ENCODE measurements at regions not wholly inside any gene's neighbourhood (a gene's known extent, or its start where the extent isn't known, plus 50 kb on each side); places are given as distances from the start of the nearest gene placed in this dataset.
A peak's percentile ranks its signal among the peaks of the same experiment; 100 is the strongest.

DNA sequence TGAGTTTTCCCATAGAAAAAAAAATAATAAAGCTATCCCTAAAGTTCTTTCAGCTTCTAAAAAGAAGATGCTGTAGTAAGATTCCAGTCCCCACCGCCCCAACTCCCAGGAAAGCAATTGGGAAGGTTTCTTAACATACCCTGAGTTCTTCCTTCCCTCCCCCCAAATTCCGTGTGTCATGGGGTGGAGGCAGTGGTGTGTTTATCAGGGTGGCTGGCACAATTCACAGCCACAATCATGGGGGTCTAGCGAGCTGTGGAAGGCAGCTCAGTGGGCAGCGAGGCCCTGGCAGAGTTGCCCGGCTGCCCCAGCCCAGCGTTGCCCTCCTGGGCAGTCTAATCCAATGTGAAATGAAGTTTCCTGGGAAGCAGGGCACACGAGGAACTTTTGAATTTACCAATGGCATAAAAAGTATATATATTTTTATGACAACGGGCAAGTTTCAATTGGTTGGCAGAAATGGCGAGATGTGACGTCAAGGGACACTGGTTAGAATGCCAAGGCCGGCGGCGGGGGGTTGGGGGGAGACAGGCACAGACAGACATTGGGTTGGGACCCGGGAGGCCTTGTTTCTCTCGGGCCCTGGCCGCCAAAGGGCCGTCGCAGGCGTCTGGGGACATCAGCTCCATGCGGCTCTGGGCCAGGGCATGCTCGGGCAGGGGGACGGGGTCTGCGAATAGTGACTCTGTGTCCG, 80.7 kb upstream of the PPARA start:
- Histone ChIP-seq H3K4me1 (peaks cover 53% of the 10 kb centered on the region), H3K9me3 (no peaks in the 10 kb centered on the region), H3K4me3 (peak overlapping the region; percentile 65), H3K27me3 (ENCODE audit: low read depth) (no peaks in the 10 kb centered on the region), H3K36me3 (peaks cover 5% of the 10 kb centered on the region), H3K27ac (peak overlapping the region; percentile 97)
- intact Hi-C loops (cut with DNase I), result no loop called here
- TF ChIP-seq, protein P1, sequence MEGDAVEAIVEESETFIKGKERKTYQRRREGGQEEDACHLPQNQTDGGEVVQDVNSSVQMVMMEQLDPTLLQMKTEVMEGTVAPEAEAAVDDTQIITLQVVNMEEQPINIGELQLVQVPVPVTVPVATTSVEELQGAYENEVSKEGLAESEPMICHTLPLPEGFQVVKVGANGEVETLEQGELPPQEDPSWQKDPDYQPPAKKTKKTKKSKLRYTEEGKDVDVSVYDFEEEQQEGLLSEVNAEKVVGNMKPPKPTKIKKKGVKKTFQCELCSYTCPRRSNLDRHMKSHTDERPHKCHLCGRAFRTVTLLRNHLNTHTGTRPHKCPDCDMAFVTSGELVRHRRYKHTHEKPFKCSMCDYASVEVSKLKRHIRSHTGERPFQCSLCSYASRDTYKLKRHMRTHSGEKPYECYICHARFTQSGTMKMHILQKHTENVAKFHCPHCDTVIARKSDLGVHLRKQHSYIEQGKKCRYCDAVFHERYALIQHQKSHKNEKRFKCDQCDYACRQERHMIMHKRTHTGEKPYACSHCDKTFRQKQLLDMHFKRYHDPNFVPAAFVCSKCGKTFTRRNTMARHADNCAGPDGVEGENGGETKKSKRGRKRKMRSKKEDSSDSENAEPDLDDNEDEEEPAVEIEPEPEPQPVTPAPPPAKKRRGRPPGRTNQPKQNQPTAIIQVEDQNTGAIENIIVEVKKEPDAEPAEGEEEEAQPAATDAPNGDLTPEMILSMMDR (IDR thresholded peaks at IDR 0.05), result no peak
- peak; percentile 66 to 72 for ATAC-seq
- DNase-seq, result peak; percentile 89

DNA sequence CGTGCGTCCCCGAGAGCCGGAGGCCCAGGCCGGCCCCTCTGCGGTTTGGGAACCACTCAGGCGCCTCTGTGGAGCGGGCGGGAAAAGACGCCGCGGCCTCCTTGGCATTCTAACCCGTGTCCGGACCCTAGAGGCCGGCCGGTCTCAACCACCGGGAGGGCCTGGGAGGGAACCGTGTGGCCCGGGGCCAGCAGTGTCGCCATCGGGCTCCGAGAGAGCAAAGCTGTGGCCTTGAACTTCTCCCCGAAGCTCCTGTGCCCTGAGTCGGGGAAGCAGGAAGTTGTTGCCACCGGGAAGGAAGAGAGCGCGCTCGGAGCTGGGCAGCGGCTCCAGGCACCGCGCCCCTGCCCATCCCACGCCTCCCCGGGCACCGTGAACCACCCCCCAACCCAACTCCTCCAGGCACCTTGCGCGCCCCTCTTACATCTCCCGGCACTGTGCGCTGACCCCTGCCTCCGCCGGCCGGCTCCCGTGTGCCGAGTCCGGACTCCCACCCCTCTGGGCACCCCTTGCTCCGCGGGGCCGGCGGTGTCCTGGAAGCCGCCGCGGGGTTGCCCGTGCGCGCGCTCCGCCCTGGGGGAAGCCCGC, 80.0 kb upstream of the PPARA start:
- H3K27me3 ChIP-seq (ENCODE audit: low read depth), result no peaks in the 10 kb centered on the region
- DNase-seq (peak; percentile 84), ATAC-seq (peak; percentile 58 to 66)
- TF ChIP-seq, protein P1 (IDR thresholded peaks at IDR 0.05), result no peak
- peaks cover 54% of the 10 kb centered on the region for H3K4me1 ChIP-seq
- peaks cover 7% of the 10 kb centered on the region for H3K36me3 ChIP-seq
- no peaks in the 10 kb centered on the region for H3K9me3 ChIP-seq
- peak overlapping the region; percentile 65 for H3K4me3 ChIP-seq
- intact Hi-C loops (cut with DNase I), result no loop called here
- peak overlapping the region; percentile 97 for H3K27ac ChIP-seq

DNA sequence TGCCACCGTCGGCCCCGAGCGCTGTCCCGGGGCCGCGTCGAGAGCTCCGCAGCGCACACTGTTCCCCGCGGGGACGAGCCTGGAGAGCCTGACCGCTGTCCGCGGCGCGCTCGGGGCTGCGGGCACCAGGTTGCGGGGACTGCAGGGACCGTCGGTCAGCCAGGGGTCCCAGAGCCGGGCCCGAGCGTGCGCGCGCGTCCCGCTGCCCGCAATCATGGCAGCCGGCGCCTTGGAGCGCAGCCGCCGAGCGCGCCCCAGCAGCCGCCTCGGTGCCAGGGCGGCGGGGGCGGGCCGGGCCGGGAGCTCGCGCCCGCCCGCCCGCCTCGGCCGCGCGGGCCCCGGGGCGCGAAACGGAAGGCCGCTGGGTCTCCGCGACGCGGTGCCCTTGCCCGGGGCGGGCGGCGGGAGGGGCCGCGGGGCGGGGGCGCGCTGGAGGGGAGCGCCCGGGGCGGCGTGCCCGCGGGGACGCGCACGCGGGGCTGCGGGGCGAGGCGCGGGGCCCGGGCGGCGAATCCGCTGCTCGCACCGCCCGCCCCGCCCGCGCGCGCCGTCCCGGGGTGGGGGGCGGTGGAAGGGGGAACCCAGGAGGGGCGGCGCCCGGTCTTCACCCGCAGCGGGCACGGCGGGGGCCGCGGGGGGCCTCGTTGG, 79.4 kb upstream of the PPARA start:
- Histone ChIP-seq H3K27me3 (ENCODE audit: low read depth) (no peaks in the 10 kb centered on the region), H3K4me3 (peak overlapping the region; percentile 93), H3K27ac (peak overlapping the region; percentile 98), H3K9me3 (no peaks in the 10 kb centered on the region), H3K36me3 (peaks cover 11% of the 10 kb centered on the region), H3K4me1 (peaks cover 55% of the 10 kb centered on the region)
- peak; percentile 39 to 68 for ATAC-seq
- DNase-seq, result peak; percentile 80
- TF ChIP-seq, protein P1 (IDR thresholded peaks at IDR 0.05), result no peak
- intact Hi-C loops (cut with DNase I), result no loop called here

DNA sequence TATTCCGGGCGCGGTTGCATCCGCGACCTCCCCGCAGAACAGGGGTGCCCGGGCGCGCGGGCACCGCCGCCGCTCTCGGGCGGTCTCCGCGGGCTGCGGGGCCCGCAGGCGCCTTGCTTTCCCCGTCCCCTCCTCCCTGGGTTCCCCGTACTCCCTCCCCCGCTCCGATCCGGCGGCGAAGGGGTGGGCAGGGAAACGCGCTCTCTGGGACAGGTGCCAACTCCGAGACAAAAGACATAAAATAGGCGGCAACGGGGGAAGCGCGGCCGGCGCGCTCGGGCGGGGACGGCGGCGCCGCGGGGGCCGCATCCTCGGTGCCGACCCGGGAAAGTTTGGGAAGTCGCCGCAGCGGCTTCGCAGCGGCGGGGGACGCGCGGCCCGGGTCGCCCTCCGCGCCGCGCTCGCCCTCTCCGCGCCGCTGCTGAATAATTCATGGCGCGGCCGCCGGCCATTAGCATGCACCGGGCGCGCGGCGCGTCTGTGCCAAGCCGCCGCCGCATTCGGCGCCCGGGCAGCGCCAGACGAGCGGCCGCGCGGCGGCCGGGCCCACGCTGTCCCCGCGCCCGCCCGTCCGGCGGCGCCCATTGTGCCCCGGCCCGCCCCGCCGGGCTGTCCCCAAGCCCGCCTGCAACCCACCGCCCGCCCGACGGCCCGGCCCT, 78.7 kb upstream of the PPARA start:
- peak; percentile 91 for DNase-seq
- H3K9me3 ChIP-seq, result no peaks in the 10 kb centered on the region
- intact Hi-C loops (cut with DNase I), result no loop called here
- H3K27ac ChIP-seq, result peak overlapping the region; percentile 98
- H3K4me3 ChIP-seq, result peak overlapping the region; percentile 93
- peaks cover 15% of the 10 kb centered on the region for H3K36me3 ChIP-seq
- no peaks in the 10 kb centered on the region for H3K27me3 ChIP-seq (ENCODE audit: low read depth)
- peaks cover 55% of the 10 kb centered on the region for H3K4me1 ChIP-seq
- TF ChIP-seq, protein P1 (IDR thresholded peaks at IDR 0.05), result no peak
- ATAC-seq, result peak; percentile 37 to 61

DNA sequence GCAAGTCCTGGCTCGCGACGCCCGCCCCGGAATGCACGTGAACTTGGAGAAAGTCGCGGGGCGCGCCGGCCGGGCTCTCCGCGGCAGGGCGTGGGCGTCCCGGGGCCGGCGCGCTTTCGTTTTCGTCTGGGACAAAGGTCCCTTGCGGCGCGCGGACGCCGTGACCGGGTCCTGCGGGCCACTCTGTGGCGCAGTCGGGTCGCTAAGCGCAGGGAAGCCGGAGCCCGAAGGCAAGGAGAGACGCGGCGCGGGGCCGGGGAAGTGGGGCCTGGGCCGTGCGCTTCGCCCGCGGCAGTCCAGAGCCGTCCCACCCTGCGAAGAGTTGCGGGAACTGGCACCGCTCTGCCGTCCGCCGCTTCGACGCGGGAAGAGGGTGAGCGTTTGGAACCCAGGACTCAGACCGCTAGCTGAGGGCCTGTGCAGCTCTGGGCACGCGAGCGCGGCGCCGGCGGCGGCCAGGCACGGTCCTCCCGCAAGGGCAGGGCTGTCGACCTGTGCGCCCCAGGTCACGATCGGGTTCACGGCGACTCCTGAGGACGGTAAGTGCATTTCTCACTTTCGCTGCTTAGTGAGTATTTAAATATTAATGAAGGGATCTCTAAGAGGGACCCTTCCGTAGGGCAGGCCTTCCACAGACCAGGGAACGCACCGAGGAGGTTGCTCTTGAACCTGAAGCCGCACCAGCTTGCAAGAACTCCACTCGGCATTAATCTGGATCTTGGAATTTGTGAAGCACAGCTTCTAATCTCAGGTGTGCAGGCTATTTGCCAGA, 78.0 kb upstream of the PPARA start:
- peaks cover 56% of the 10 kb centered on the region for H3K4me1 ChIP-seq
- H3K36me3 ChIP-seq, result peaks cover 15% of the 10 kb centered on the region
- H3K27ac ChIP-seq, result peak overlapping the region; percentile 98
- DNase-seq (peak; percentile 89), ATAC-seq (peak; percentile 31 to 34)
- peak overlapping the region; percentile 93 for H3K4me3 ChIP-seq
- intact Hi-C loops (cut with DNase I), result no loop called here
- TF ChIP-seq, protein P1 (IDR thresholded peaks at IDR 0.05), result no peak
- H3K27me3 ChIP-seq (ENCODE audit: low read depth), result no peaks in the 10 kb centered on the region
- no peaks in the 10 kb centered on the region for H3K9me3 ChIP-seq
